GM13976 (cell line): ENCODE measurements at regions not wholly inside any gene's neighbourhood (a gene's known extent, or its start where the extent isn't known, plus 50 kb on each side); places are given as distances from the start of the nearest gene placed in this dataset.
A peak's percentile ranks its signal among the peaks of the same experiment; 100 is the strongest.

ENCODE experiments used
- DNase-seq: peaks from one replicate; pipeline ENCODE4 v3.0.0; 2012; ENCODE audit warnings: low spot score
- CTCF ChIP-seq: IDR thresholded peaks from 2 replicates; pipeline ENCODE4 v1.5.1; 2012; ENCODE audit warnings: borderline replicate concordance, mild to moderate bottlenecking; ENCODE audit not compliant: insufficient read depth; ENCODE audit errors: extremely low read depth, missing control alignments, control extremely low read depth
- in situ Hi-C: fragments of 300-500 bp; cut with MboI; formaldehyde crosslinking; loops from one replicate; pipeline ENCODE4 v1.12.0; 2022; ENCODE audit warnings: low sequenced_read_pairs, mixed read lengths, inconsistent platforms; ENCODE audit not compliant: unreplicated experiment

GRCh38 chr18:70469916-70470315 lies 181.1 kb downstream of the SOCS6 start:
- TF ChIP-seq CTCF = no peak
- no peak for DNase-seq
- in situ Hi-C loops = no loop called here

- no peak for DNase-seq
- in situ Hi-C loops = no loop called here
- TF ChIP-seq CTCF = no peak
These were observed 180.2 kb downstream of the SOCS6 start for GRCh38 chr18:70468861-70469547.

GRCh38 chr18:70464343-70465114 lies 175.7 kb downstream of the SOCS6 start:
- TF ChIP-seq CTCF = no peak
- in situ Hi-C loops = no loop called here
- peak; percentile 58 for DNase-seq

GRCh38 chr18:70463085-70463484 lies 174.2 kb downstream of the SOCS6 start:
- DNase-seq = no peak
- no peak for TF ChIP-seq CTCF
- in situ Hi-C loops = no loop called here

- TF ChIP-seq CTCF = no peak
- no peak for DNase-seq
- in situ Hi-C loops = no loop called here
These were observed 173.2 kb downstream of the SOCS6 start for GRCh38 chr18:70462078-70462439.

GRCh38 chr18:70461323-70462077 lies 172.7 kb downstream of the SOCS6 start:
- no peak for DNase-seq
- in situ Hi-C loops = no loop called here
- TF ChIP-seq CTCF = no peak
